NCI-H2081 (cell line): ENCODE measurements at regions not wholly inside any gene's neighbourhood (a gene's known extent, or its start where the extent isn't known, plus 50 kb on each side); places are given as distances from the start of the nearest gene placed in this dataset.
A peak's percentile ranks its signal among the peaks of the same experiment; 100 is the strongest.
"Not testable (repeated sequence)": the region's sequence is repeated elsewhere in the genome, so short reads cannot be mapped to it uniquely, and the experiment has no call there.

Source experiments
- DNase-seq, 2 experiments: peaks; one replicate each; lab custom pipeline; 2025; lab: John Stamatoyannopoulos, UW

DNA sequence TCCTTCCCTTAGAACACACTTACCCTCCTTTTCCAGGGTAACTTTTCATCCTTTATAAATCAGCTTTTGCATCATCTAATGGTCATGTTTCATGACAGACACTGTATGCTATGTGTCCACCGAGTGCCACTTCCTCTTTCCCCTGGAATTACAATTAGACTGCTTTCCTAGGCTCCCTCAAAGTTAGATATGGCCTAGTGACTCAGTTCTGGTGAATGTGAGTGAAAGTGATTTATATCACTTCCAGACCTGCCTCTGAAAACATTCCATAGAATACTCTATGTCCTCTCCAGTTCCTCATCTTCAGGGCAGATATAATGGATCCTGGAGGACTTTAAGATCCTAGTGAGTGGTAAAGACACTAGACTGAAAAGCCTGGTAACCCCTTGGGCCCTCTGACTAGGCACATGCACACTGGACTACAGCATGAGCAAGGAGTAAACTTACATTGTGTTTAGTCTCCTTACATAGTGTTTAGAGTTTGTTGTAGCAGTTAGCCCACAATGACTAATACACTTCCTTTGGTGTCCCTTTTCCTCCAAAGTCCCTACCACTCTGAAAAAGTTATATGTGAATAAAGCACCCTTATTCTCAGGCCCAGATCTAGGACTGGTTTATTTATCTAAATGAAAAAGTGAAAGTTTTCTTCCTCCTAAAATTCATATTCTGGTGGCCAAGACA lies 59.3 kb downstream of the GPR88 start:
- DNase-seq = no peak

DNA sequence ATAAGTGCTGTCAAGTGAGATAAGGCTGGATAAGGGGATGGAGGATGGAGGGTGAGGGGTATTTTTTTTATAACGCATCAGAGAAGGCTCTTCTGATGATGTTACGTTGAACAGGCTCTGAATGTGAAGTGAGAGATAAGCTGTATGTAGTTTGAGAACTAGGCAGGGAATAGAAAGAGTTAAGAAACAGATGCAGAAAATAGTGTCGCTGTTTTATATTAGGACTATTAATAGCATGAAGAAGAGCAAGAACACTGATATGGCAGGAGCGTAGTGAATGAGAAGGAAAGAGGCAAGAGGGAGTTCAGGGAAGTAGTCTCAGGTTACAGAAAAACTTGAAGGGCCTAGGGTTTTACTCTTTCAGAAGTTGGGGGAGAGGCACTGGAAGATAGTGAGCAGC lies 59.8 kb downstream of the GPR88 start:
- DNase-seq = no peak

DNA sequence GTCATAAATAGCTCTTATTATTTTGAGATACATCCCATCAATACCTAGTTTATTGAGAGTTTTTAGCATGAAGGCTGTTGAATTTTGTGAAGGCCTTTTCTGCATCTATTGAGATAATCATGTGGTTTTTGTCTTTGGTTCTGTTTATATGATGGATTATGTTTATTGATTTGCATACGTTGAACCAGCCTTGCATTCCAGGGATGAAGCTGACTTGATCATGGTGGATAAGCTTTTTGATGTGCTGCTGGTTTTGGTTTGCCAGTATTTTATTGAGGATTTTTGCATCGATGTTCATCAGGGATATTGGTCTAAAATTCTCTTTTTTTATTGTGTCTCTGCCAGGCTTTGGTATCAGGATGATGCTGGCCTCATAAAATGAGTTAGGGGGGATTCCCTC lies 62.4 kb downstream of the GPR88 start:
- not testable (repeated sequence) for DNase-seq

DNA sequence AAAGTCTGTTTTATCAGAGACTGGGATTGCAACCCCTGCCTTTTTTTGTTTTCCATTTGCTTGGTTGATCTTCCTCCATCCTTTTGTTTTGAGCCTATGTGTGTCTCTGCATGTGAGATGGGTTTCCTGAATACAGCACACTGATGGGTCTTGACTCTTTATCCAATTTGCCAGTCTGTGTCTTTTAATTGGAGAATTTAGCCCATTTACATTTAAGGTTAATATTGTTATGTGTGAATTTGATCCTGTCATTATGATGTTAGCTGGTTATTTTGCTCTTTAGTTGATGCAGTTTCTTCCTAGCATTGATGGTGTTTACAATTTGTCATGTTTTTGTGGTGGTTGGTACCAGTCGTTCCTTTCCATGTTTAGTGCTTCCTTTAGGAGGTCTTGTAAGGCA lies 64.1 kb downstream of the GPR88 start:
- not testable (repeated sequence) for DNase-seq

DNA sequence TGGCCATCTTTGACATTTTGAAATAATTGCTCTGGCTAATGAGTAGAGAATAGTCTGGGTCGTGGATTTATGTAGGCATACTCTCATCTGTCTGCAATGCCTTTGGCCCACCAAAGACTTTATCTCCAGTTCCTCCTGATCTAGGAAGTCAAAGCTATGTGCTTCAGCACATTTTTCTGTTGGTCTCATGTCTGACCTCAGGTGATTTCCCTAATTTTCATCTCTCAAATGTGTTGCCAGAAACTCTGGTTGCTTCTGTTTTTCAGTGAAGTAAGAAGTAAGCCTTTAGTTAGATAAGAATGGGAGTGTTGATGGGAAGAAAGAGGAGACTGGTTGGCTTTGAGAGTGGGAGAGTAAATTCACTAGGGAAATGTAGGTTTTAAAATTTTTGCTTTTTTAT lies 66.4 kb downstream of the GPR88 start:
- no peak for DNase-seq

DNA sequence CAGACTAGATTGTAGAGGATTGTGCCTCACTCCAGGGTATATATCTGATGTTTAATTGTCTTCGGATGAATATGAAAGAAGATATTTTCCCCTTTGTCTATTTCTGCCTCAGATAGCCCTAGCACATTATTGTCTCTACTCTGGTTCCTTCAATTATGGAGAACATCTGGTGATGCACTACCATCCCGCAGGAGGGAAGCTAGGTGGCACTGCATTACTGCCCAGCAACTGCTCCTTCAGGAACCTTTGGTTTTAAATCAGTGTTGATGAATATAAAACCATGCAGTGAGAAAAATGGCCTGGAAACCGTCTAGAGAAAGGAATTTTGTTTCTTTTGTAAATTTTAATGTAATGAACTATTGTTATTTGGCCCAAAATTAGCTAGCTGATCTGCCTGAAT lies 68.5 kb downstream of the GPR88 start:
- peak; percentile 1 for DNase-seq

DNA sequence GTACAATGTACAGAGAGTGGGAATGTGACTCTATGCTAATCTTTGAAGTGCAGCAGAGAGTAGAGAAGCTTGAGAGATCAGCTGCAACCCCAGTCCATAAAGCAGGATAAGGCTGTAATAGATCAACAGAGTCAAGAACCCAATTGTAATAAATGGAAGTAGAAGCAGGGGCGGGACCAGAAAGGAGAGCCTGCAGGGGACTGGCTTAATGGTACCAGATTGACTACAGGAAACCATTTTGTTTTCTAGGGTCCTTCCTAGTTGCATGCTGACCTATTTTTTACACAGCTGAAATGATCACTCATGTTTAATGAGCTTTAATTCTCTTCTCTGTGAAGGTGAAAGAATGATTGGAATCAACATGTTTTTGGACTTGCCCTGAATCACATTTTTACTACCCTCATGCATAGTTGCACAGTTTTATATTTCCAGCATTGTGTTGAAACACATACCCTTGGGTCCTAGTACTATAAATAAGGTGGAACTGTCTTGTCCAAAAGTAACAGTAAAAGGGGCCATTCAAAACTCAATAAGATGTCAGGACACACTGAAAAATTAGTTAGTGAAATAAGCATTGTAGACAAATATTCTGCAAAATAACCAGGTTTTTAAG lies 69.8 kb downstream of the GPR88 start:
- DNase-seq = no peak

DNA sequence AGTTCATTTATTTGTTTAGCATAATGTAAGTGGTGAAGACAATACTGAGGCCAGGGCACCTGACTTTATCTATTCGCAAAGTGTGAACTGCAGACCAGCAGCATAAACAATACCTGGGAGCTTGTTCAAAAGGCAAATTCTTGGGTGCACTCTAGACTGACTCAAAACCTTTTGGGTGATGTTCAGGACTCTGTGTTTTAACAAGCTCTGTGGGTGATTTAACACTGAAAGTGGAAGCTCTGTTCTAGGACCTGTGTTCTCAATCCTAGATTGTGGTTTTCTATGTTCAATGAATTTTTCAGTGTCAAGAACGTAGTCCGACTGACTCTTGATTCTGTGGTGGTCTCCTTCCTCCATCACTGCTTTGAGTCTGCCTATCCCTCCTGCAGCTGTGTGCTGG lies 71.9 kb downstream of the GPR88 start:
- DNase-seq = no peak

DNA sequence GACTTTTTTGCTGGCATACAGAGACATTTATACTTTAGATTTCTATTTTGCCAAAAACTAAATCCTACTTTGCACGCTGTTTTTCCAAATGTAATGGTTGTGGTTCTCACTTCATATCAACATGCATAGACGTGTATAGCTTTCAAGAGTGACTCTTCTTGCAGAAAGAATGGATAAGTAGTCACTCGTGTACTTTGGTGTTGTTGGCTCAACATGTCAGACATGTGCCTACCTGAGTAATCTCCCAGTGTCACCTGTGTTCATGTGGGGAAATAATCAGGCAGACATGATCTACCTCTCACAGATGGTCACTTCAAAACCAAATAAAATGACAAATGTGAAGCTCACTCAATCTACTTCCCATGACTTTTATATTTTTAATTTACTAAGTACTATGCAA lies 73.1 kb downstream of the GPR88 start:
- no peak for DNase-seq

DNA sequence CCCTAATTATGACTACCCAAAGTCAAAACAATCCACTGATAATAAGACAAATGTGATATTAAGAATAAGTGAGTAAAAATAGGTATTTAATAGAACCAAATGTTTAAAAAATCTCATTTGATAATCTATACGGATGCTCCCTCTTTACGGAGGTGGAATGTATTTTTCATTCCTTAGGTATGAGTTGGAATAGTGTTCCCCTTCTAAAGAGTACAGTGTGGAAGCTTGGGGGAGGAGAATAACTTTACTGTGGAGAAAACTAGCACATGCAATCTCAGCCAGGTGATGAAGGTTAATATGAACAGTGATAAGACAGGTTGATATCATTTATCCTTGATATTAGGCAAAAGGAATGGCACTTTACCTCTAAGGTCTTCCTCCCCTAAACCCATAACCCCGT lies 74.6 kb downstream of the GPR88 start:
- no peak for DNase-seq

DNA sequence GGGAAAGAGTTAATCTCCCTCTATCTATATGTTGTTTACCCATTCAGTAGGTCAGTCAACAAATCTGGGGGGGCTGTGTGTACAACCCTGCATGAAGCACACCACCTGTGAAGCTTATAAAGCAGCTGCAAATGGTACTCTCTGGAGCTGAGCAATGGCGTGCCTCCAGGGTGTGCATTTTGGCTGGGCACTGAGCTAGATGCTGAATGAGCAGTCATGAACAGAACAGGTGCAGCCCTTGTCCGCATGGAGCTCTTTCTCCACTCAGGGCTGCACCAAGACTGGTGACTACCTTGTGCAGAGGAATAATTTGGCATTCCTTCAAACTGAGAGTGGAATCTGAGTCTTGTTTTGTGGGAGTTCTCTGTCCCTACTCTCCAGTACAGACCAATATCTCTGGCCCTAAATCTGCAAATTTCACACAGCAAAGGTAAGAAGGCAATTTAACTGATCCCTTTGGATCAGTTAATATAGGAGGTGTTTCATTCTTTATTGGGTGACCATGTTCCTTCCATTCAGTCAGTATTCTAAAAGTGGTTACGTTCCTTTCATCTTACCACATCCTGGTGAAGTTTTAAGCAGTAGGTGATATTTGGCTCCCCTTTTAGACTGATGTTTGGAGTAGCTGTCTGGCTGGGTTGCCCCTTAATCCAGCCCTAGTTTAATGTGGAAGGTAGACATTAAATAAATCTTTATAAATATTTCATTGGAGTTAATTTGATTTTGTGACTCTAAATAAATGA lies 76.0 kb downstream of the GPR88 start:
- no peak for DNase-seq

DNA sequence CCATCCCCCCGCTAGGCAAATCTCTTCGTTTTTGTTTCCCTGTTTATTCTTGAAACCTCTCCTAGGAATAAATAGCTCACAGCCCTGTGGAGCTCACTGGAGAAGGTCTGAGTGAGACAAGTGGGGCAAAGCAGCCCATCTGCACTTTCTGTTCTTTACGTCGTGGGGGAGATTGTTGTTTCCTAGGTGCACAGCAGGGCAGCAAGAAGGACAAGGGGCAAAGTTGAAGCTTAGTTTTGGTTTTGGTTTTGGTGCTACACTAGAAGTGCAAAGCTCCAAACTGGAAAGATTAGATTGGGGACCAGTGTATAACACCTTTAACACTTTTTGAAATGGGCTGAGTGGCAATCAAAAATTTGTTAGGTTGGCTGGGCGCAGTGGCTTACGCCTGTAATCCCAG lies 76.6 kb downstream of the GPR88 start:
- no peak for DNase-seq

DNA sequence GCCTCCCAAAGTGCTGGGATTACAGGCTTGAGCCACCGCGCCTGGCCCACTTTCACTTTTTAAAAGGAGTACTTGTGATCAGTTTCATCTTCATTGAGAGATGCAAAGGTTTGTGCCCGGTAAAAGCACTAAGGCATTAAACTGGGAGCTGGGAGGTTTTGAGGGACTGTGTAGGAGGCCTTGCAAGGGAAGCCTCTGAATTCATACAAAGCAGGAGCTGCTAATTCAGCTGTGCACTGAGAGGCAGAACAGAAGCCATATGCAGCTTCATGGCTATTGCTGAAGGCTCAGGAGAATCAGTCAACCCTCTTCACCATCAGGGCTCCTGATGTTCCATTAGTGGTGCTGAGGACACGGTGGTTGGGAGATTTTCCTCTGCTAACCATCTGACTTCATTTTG lies 77.7 kb downstream of the GPR88 start:
- no peak for DNase-seq

DNA sequence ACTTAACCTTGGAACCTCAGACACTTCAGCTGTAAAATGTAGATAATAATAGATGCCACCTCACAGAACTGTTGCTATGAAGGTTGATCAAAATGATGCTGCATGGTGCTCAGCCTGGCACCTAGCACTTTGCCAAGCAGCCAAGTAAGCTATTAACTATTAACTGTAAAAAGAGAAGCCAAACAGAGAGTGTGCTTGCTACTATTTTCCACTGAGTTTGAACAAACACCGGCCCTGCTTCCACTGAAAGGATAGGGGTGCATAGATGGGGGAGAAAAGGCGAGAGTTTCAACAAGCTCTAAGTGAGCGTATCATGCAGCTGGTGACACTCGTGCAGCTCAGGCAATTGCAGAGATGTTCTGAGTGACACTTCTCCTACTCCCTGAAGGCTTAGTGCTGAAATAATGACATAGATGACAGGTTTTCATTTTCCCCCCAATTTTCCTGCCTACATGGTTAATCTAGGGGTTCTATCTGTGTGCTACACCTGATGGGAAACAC lies 78.2 kb downstream of the GPR88 start:
- no peak for DNase-seq

DNA sequence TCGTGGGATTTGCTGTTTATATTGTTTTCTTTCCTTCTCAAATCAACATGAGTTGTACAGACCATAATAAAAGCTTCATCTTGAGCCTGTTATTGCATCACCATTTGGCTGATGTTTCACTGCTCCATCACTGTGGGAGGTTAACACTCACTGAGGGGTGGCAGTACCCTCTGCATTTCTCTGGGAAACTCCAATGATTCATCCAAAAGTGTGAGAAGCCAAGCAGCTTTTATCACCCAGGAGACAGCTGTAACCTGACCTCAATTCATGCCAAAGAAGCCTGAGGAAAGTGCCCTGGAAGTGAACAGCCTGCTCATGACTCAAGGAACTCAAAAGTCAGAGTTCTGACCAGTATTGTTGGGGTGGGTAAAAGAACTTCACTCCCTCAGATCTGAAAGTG lies 84.1 kb downstream of the GPR88 start:
- DNase-seq = no peak

DNA sequence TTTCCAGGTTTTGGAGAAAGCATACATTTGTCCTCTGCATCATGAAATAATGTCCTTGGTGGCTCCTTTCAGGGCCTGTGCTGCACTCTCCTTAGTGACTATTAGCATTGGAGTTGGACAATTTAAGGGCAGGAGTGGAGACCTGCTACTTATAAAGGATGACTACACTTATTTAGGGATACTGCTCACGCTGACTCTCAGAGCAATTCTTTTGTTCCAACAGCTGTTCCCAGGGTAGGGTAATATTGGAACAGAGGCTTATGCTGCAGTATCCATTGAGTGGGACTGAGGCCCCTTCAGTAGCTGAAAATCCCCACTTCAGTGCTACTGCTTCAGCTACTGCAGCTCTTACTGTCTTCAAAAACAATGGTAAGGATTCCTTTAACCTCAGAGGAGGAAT lies 84.6 kb downstream of the GPR88 start:
- no peak for DNase-seq

DNA sequence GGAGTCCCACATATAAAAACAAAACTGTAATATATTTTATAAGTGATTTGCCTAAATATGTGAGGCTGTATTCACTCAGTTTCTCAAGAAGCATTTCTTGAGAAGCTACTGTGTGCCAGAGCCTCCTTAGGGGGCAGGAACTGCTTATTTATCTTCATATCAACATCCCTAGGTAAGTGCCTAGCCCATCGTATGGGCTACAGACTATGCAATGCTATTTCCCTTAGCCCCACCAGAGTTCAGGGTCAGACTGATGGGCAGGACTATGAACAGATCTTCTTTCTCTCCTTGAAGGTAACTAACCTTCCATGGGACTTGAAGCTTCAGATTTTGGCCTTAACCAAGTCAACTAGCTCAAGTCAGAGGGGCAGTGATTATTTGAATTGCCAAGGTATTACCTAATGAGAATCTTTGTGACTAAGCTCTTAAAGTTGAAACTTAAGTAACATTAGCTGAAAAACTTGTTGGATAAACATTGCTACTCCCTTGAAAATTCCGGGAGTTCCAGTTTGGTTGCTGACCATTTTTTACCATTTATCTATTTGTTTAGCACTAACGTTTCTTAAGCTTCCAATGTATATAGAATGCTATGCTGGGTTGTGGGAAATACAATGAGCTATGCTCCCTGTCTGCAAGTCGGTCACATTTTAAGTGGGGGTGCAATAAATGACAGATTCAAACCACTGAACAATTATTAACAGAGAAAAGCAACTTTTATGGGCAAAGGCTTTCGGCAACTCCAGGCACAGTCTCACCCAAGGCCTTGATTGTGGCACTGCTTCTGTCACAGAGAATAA lies 85.2 kb downstream of the GPR88 start:
- DNase-seq = no peak

DNA sequence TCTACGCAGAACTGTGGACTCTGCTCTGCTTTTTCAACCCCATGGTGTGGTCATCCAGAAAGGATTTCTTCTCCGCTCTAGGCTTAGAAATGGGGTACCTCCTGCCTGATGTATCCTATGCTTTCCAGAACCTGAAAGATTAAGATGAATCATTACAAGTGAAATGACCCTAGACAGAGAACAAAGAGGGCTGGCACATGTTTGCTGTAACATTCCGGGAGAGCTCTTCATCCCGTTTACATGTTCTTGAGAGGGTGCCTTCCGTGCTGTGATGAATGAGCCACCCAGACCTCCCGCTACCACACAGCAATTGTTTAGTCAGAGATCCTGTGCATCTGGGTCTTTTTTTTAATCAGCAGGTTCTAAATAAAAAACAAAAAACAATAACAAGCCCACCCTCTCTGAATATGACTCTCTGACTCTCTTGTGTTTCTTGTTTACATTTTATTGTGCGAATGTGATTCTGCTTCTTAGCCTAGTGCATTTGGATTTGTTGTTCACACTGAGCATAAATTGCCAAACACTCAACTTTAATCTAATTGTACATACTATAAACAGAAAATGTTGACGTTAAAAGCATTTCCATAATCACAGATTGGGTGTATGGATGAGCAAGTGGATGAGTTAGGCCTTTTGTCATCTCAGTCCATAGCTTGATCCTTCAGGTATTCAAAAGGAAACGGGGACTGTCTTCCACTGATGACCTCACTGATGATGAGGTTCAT lies 87.1 kb downstream of the GPR88 start:
- DNase-seq = no peak

DNA sequence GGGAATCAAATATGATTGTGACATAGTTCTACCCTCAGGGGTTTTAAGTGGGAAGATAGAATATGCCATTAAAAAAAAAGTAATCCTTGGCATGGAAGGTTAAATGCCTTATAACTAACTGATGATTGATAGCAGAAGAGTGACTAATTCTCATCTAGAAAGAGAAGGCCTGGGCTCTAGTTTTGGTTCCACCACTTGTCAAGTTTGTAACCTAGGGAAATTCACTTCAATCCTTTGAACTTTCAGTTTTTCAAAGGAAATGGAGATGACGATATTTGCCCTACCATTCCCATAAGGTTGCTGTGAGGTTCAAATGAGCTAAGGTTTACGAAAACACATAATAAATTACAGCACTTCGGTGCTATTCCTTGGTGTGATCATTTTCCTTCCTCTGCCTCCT lies 88.5 kb downstream of the GPR88 start:
- no peak for DNase-seq

DNA sequence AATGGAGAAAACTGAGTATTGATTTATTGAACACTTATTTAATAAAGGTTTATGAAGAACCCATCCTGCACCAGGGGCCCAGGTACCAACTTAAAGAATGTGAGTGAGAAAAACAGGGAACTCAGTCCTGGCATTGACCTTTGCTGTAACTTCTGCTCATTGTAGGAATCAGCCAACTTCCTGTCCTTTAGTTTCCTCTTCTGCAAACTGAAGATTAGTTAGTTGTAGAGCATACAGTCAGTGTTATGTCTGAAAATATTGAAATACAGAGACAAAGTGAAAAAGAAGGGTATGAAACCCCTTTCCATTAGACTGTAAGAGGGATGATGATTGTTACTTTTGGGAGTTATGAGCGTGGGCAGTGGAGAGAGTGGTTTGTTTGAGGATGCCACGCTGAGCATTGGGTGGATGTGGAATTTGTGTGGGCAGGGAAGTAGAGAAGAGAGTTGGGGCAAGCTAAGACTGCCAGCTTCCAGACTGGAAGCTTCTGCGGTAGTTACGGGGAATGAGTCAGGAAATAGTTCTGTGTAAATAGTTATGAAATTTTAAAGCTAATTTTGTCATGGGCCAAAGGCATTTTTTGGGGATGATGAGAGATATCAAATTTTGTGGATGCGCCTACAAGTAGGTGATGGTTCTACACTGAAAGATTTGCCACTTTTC lies 89.2 kb downstream of the GPR88 start:
- DNase-seq = no peak

DNA sequence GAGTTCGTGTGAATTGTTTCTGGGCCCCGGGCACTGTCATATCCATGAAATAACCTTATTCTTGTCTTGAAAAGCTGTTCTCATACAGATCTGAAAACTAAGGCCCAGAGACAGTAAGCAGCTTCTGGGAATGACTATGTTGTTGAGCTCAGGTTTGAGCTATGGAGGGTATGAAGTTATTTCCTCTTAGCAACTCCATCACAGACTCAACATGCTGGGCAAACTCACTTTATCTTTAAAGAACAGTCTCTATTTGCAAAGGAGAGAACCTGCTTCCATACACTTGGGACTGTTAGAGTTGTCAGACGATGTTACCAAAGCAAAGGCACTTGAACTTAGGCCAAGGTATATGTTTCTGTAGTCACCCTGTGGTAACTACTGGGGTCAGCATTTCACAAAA lies 90.0 kb downstream of the GPR88 start:
- no peak for DNase-seq
